ENCODE measurements at regions not wholly inside any gene's neighbourhood (a gene's known extent, or its start where the extent isn't known, plus 50 kb on each side); places are given as distances from the start of the nearest gene placed in this dataset.

- ChIA-PET CTCF (interaction anchor here (0.6 to 1.0 kb wide), 2 partner anchors 9 to 55 kb away, joined by 3 to 4 read pairs; no protein-coding TSS in a partner anchor), POLR2A (no interaction called here)
- TF ChIP-seq ZNF292 (tag by site-specific recombination; IDR thresholded peaks at IDR 0.05; ENCODE audit: borderline replicate concordance, low read depth) (no peak), OVOL3 (tag by site-specific recombination; IDR thresholded peaks at IDR 0.05) (no peak), FEZF1 (tag by site-specific recombination; IDR thresholded peaks at IDR 0.05) (no peak), ZSCAN4 (tag by site-specific recombination; IDR thresholded peaks at IDR 0.05) (no peak), ZNF26 (tag by site-specific recombination; IDR thresholded peaks at IDR 0.05) (no peak), ZSCAN30 (tag by site-specific recombination; IDR thresholded peaks at IDR 0.05) (no peak)
- H3K9me3 ChIP-seq (ENCODE audit: control insufficient read depth, insufficient read depth, low read depth, low read length): no peaks in the 10 kb centered on the region
- H3K4me3 ChIP-seq (ENCODE audit: low read depth, low read length): no peak overlapping the region
- no peak overlapping the region for H3K27ac ChIP-seq (ENCODE audit: extremely low read depth, low read depth, low read length)
- H3K36me3 ChIP-seq (ENCODE audit: control insufficient read depth in 2 of 2, insufficient read depth in 1 of 2, low read length in 2 of 2): no peaks in the 10 kb centered on the region
- H3K4me1 ChIP-seq (ENCODE audit: control insufficient read depth, insufficient read depth, low read length): no peaks in the 10 kb centered on the region
Observed at GRCh38 chr9:2356041-2356790, 265.4 kb upstream of the VLDLR start.

- Histone ChIP-seq H3K27ac (ENCODE audit: extremely low read depth, low read depth, low read length) (no peak overlapping the region), H3K4me1 (ENCODE audit: control insufficient read depth, insufficient read depth, low read length) (no peaks in the 10 kb centered on the region), H3K36me3 (ENCODE audit: control insufficient read depth in 2 of 2, insufficient read depth in 1 of 2, low read length in 2 of 2) (no peaks in the 10 kb centered on the region), H3K9me3 (ENCODE audit: control insufficient read depth, insufficient read depth, low read depth, low read length) (no peaks in the 10 kb centered on the region), H3K4me3 (ENCODE audit: low read depth, low read length) (no peak overlapping the region)
- TF ChIP-seq ZNF10 (tag by site-specific recombination; IDR thresholded peaks at IDR 0.05) (no peak), IKZF3 (tag by site-specific recombination; IDR thresholded peaks at IDR 0.05) (no peak), ZNF354C (tag by site-specific recombination; IDR thresholded peaks at IDR 0.05; ENCODE audit: borderline replicate concordance, low read depth) (no peak), ZXDB (tag by site-specific recombination; IDR thresholded peaks at IDR 0.05) (no peak), ZNF341 (tag by site-specific recombination; IDR thresholded peaks at IDR 0.05; ENCODE audit: low read depth) (no peak), ZNF24 (tag by site-specific recombination; IDR thresholded peaks at IDR 0.05) (no peak), ZSCAN5A (tag by site-specific recombination; IDR thresholded peaks at IDR 0.05) (no peak), ZBTB11 (tag by site-specific recombination; conservative IDR thresholded peaks at IDR 0.05; ENCODE audit: low read depth) (no peak), YY1 (tag by site-specific recombination; IDR thresholded peaks at IDR 0.05) (no peak), KLF8 (tag by site-specific recombination; IDR thresholded peaks at IDR 0.05) (no peak), ZNF16 (tag by site-specific recombination; IDR thresholded peaks at IDR 0.05; ENCODE audit: low read depth) (no peak), ZNF132 (tag by site-specific recombination; IDR thresholded peaks at IDR 0.05; ENCODE audit: borderline replicate concordance) (no peak), ZNF366 (tag by site-specific recombination; conservative IDR thresholded peaks at IDR 0.05) (no peak), ZNF571 (tag by site-specific recombination; IDR thresholded peaks at IDR 0.05) (no peak), ZNF48 (tag by site-specific recombination; IDR thresholded peaks at IDR 0.05) (no peak), ZNF23 (tag by site-specific recombination; IDR thresholded peaks at IDR 0.05; ENCODE audit: borderline replicate concordance) (no peak), ZNF335 (tag by site-specific recombination; conservative IDR thresholded peaks at IDR 0.05) (no peak), ZNF510 (tag by site-specific recombination; IDR thresholded peaks at IDR 0.05; ENCODE audit: insufficient replicate concordance) (no peak), GLI2 (tag by site-specific recombination; IDR thresholded peaks at IDR 0.05; ENCODE audit: borderline replicate concordance, low read depth) (no peak), ZNF621 (tag by site-specific recombination; IDR thresholded peaks at IDR 0.05) (no peak)
- CTCF ChIA-PET: interaction anchor here (0.6 kb wide), 2 partner anchors 12 to 155 kb away, joined by 3 read pairs; no protein-coding TSS in a partner anchor
- POLR2A ChIA-PET: no interaction called here
Observed at GRCh38 chr9:2359891-2360471, 261.6 kb upstream of the VLDLR start.
